NT2/D1 (cell line): ENCODE measurements at regions not wholly inside any gene's neighbourhood (a gene's known extent, or its start where the extent isn't known, plus 50 kb on each side); places are given as distances from the start of the nearest gene placed in this dataset.

Experiments
- SUZ12 ChIP-seq: IDR thresholded peaks from 2 replicates; pipeline ENCODE4 v1.6.1; 2011; ENCODE audit not compliant: insufficient read length, insufficient read depth; ENCODE audit errors: extremely low read depth
- YY1 ChIP-seq: IDR thresholded peaks from 2 replicates; pipeline ENCODE4 v1.6.1; 2011; ENCODE audit not compliant: insufficient read length, insufficient read depth
- ZNF274 ChIP-seq: IDR thresholded peaks from 2 replicates; pipeline ENCODE4 v1.6.1; 2011; ENCODE audit warnings: mild to moderate bottlenecking, low read depth, low read length

- no peak for TF ChIP-seq SUZ12
- TF ChIP-seq YY1: no peak
- no peak for TF ChIP-seq ZNF274
Measured at GRCh38 chr20:21643417-21643816, 62.0 kb upstream of the PAX1 start.
